Kidney (tissue), 13 donors: ENCODE measurements at regions not wholly inside any gene's neighbourhood (a gene's known extent, or its start where the extent isn't known, plus 50 kb on each side); places are given as distances from the start of the nearest gene placed in this dataset.

Experiments
- DNase-seq, 5 donors: peaks; one replicate each; pipeline ENCODE4 v3.0.0-alpha.2; 2013 to 2020
- FAIRE-seq: peaks from 2 replicates; lab custom pipeline; 2012; peaks lifted over from hg19 to GRCh38; lab: Jason Lieb, UNC
- H3K27ac ChIP-seq, 2 donors: one replicate each; pipeline ENCODE4 v1.7.0; 2013; ENCODE audit warnings: low read depth in 2 of 2, low read length in 2 of 2, inconsistent platforms in 1 of 2
- H3K27me3 ChIP-seq: one replicate; pipeline ENCODE4 v1.7.1; 2013; ENCODE audit warnings: low read length, inconsistent platforms; ENCODE audit not compliant: control insufficient read depth, insufficient read depth
- H3K36me3 ChIP-seq, 3 donors: one replicate each; pipeline versions ENCODE4 v1.7.0 to v1.7.1; 2013; ENCODE audit warnings: low read length in 3 of 3, control low read depth in 1 of 3, inconsistent platforms in 1 of 3; ENCODE audit not compliant: insufficient read depth in 3 of 3, control insufficient read depth in 2 of 3
- H3K4me1 ChIP-seq, 3 donors: one replicate each; pipeline versions ENCODE4 v1.7.0 to v1.7.1; 2013; ENCODE audit warnings: low read length in 3 of 3, inconsistent platforms in 1 of 3, low read depth in 1 of 3; ENCODE audit not compliant: control insufficient read depth in 2 of 3, insufficient read depth in 2 of 3
- H3K4me3 ChIP-seq, 3 donors: one replicate each; pipeline versions ENCODE4 v1.7.0 to v1.8.1; 2013; ENCODE audit warnings: low read length in 3 of 3, control low read depth in 1 of 3, inconsistent platforms in 1 of 3
- H3K9ac ChIP-seq, 3 donors: one replicate each; pipeline versions ENCODE4 v1.7.0 to v1.7.1; 2013; ENCODE audit warnings: low read length in 3 of 3, control low read depth in 1 of 3, inconsistent platforms in 1 of 3
- H3K9me3 ChIP-seq, 3 donors: one replicate each; pipeline versions ENCODE4 v1.7.0 to v1.7.1; 2013; ENCODE audit warnings: low read length in 3 of 3, control low read depth in 1 of 3, inconsistent platforms in 1 of 3; ENCODE audit not compliant: control insufficient read depth in 2 of 3, insufficient read depth in 1 of 3
- intact Hi-C: fragments of 100-400 bp; cut with DNase I; formaldehyde crosslinking; loops from one replicate; pipeline ENCODE4 v1.11.1; 2022
- TF ChIP-seq, protein P1 (sequence below): IDR thresholded peaks from 3 replicates; pipeline ENCODE4 v1.5.1; 2012; ENCODE audit warnings: mild to moderate bottlenecking, moderate library complexity, borderline replicate concordance; ENCODE audit not compliant: insufficient read depth; ENCODE audit errors: extremely low read depth
- donor health status: control.
- donor health status: control.
- donor health status: control.
- donor health status: control.
- donor health status: control.
- donor health status: DM: yes; HTN: yes; CAD: no.
- donor health status: Normal renal cell carcinoma (clear cell type).

DNA sequence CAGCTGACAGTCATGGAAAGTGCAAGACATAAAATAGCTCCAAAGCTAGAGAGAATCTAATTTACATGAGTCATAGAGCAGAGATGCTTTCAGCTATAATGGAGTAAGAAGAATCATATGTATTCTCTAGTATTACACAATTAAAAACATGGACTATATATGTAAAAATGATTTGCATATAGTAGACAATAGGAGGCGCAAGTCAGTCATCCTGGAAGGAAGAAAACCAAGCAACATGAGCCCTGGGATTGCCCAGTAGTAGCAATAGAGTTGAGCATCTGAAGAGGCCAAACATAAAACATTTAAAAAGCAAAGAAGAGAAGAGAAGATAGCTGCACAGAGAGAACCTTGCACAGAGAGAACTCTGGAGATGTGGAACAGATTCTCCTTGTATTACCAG, 455.0 kb downstream of the EPHA3 start:
- no peaks in the 10 kb centered on the region for H3K4me1 ChIP-seq
- FAIRE-seq = no peak

GRCh38 chr3:89565098-89565497, 457.7 kb downstream of the EPHA3 start:
- Histone ChIP-seq H3K9ac (no peak overlapping the region), H3K4me3 (no peak overlapping the region), H3K4me1 (no peaks in the 10 kb centered on the region), H3K27ac (no peak overlapping the region), H3K9me3 (no peaks in the 10 kb centered on the region), H3K27me3 (no peaks in the 10 kb centered on the region), H3K36me3 (no peaks in the 10 kb centered on the region)
- intact Hi-C loops = no loop called here
- FAIRE-seq (no peak), DNase-seq (no peak)
- TF ChIP-seq, protein P1, sequence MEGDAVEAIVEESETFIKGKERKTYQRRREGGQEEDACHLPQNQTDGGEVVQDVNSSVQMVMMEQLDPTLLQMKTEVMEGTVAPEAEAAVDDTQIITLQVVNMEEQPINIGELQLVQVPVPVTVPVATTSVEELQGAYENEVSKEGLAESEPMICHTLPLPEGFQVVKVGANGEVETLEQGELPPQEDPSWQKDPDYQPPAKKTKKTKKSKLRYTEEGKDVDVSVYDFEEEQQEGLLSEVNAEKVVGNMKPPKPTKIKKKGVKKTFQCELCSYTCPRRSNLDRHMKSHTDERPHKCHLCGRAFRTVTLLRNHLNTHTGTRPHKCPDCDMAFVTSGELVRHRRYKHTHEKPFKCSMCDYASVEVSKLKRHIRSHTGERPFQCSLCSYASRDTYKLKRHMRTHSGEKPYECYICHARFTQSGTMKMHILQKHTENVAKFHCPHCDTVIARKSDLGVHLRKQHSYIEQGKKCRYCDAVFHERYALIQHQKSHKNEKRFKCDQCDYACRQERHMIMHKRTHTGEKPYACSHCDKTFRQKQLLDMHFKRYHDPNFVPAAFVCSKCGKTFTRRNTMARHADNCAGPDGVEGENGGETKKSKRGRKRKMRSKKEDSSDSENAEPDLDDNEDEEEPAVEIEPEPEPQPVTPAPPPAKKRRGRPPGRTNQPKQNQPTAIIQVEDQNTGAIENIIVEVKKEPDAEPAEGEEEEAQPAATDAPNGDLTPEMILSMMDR = no peak

More for the DNA sequence above, 455.0 kb downstream of the EPHA3 start:
- Histone ChIP-seq H3K9me3 (no peaks in the 10 kb centered on the region), H3K9ac (no peak overlapping the region), H3K4me3 (no peak overlapping the region), H3K36me3 (no peaks in the 10 kb centered on the region), H3K27me3 (no peaks in the 10 kb centered on the region), H3K27ac (no peak overlapping the region)
- DNase-seq = no peak
- TF ChIP-seq, protein P1 = no peak
- intact Hi-C loops = no loop called here

DNA sequence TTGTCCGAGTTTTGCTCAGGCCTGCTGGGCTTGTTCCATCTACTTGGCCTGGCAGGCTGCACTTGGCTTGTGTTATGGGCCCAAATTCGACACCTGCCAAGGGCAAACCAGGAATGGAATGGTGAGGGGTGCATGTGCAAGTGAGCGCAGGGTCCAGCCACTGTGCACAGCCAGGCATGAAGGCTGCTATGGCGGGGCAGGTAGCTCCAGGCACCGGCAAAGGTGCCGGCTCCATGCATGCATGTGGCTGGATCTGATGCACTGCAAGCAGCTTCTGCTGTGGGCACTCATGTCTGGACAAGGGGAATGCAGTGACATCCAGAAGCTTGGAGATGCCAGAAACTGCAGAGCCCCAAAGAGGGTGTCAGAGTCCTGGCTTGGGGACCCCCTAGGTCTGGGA, 463.0 kb downstream of the EPHA3 start:
- DNase-seq (no peak), FAIRE-seq (no peak)

More for the DNA sequence above, 463.0 kb downstream of the EPHA3 start:
- intact Hi-C loops = no loop called here
- H3K36me3 ChIP-seq = no peaks in the 10 kb centered on the region
- H3K4me3 ChIP-seq = no peak overlapping the region
- no peaks in the 10 kb centered on the region for H3K27me3 ChIP-seq
- no peaks in the 10 kb centered on the region for H3K4me1 ChIP-seq
- no peak overlapping the region for H3K27ac ChIP-seq
- H3K9ac ChIP-seq = no peak overlapping the region
- H3K9me3 ChIP-seq = no peaks in the 10 kb centered on the region
- TF ChIP-seq, protein P1 = no peak
